Stimulated activated CD8-positive, alpha-beta memory T cell treated with anti-CD3 and anti-CD28 coated beads, Interleukin-12 subunit alpha, Interleukin-12 subunit beta, amount 100 ng/mL, for 24 hours (primary cell): ENCODE measurements at regions not wholly inside any gene's neighbourhood (a gene's known extent, or its start where the extent isn't known, plus 50 kb on each side); places are given as distances from the start of the nearest gene placed in this dataset.

Source experiments
- DNase-seq: peaks from one replicate; pipeline ENCODE4 v3.0.0-alpha.2; 2020; ENCODE audit errors: extremely low read depth

GRCh38 chr9:135220601-135221575, 133.4 kb downstream of the OLFM1 start:
- DNase-seq = no peak

- DNase-seq = no peak
Observed at GRCh38 chr9:135221576-135221950, 134.1 kb downstream of the OLFM1 start.

- DNase-seq = no peak
Observed at GRCh38 chr9:135221951-135222631, 134.6 kb downstream of the OLFM1 start.

GRCh38 chr9:135222881-135223760, 135.7 kb downstream of the OLFM1 start:
- DNase-seq = no peak

- no peak for DNase-seq
Observed at GRCh38 chr9:135223831-135224230, 136.4 kb downstream of the OLFM1 start.

- DNase-seq = no peak
Observed at GRCh38 chr9:135224286-135224877, 136.9 kb downstream of the OLFM1 start.

- no peak for DNase-seq
Observed at GRCh38 chr9:135224921-135225541, 137.6 kb downstream of the OLFM1 start.

- DNase-seq = no peak
Observed at GRCh38 chr9:135225619-135226228, 138.3 kb downstream of the OLFM1 start.

GRCh38 chr9:135226369-135227050, 139.0 kb downstream of the OLFM1 start:
- no peak for DNase-seq

GRCh38 chr9:135227641-135228251, 140.3 kb downstream of the OLFM1 start:
- DNase-seq = no peak

- DNase-seq = no peak
Observed at GRCh38 chr9:135228345-135228982, 141.0 kb downstream of the OLFM1 start.

GRCh38 chr9:135228983-135229625, 141.6 kb downstream of the OLFM1 start:
- no peak for DNase-seq

GRCh38 chr9:135229701-135230385, 142.4 kb downstream of the OLFM1 start:
- no peak for DNase-seq

GRCh38 chr9:135230386-135230765, 142.9 kb downstream of the OLFM1 start:
- DNase-seq = no peak

- no peak for DNase-seq
Observed at GRCh38 chr9:135230817-135231520, 143.5 kb downstream of the OLFM1 start.

GRCh38 chr9:135239100-135239768, 151.8 kb downstream of the OLFM1 start:
- no peak for DNase-seq

- no peak for DNase-seq
Observed at GRCh38 chr9:135239769-135240141, 152.3 kb downstream of the OLFM1 start.
